ENCODE measurements at regions not wholly inside any gene's neighbourhood (a gene's known extent, or its start where the extent isn't known, plus 50 kb on each side); places are given as distances from the start of the nearest gene placed in this dataset.

GRCh38 chr17:79152110-79152509 is 77.5 kb downstream of the ENGASE start:
- TF ChIP-seq CTCF (IDR thresholded peaks at IDR 0.05 in 2 of 3, conservative IDR thresholded peaks at IDR 0.05 in 1 of 3; ENCODE audit: borderline replicate concordance in 1 of 3, insufficient read depth in 1 of 3, low read depth in 2 of 3, low read length in 2 of 3), result no peak
- TF ChIP-seq REST (IDR thresholded peaks at IDR 0.05; ENCODE audit: low read depth), result no peak
- no peak for TF ChIP-seq TCF7L2 (IDR thresholded peaks at IDR 0.05; ENCODE audit: borderline replicate concordance, extremely low read depth, insufficient read depth, insufficient read length)
- no peak for TF ChIP-seq RAD21 (IDR thresholded peaks at IDR 0.05; ENCODE audit: low read depth)
- no peak for TF ChIP-seq CEBPB (IDR thresholded peaks at IDR 0.05; ENCODE audit: low read depth)
- TF ChIP-seq ZNF274 (IDR thresholded peaks at IDR 0.05; ENCODE audit: low read depth, low read length), result no peak
- TF ChIP-seq MAX (IDR thresholded peaks at IDR 0.05), result no peak
- no peak for TF ChIP-seq POLR2AphosphoS5 (IDR thresholded peaks at IDR 0.05; ENCODE audit: low read depth, low read length)
- no peak for TF ChIP-seq EZH2phosphoT487 (IDR thresholded peaks at IDR 0.05; ENCODE audit: borderline replicate concordance)
- TF ChIP-seq ATF3 (IDR thresholded peaks at IDR 0.05), result no peak
- TF ChIP-seq SP1 (IDR thresholded peaks at IDR 0.05; ENCODE audit: low read depth), result no peak
- TF ChIP-seq FOSL1 (IDR thresholded peaks at IDR 0.05; ENCODE audit: low read depth), result no peak
- no peak for TF ChIP-seq POLR2A (IDR thresholded peaks at IDR 0.05; ENCODE audit: borderline replicate concordance, extremely low read depth, insufficient read depth, insufficient read length)
- no peak for TF ChIP-seq YY1 (IDR thresholded peaks at IDR 0.05; ENCODE audit: extremely low read depth, insufficient replicate concordance, low read depth, low read length)
